ENCODE measurements at regions not wholly inside any gene's neighbourhood (a gene's known extent, or its start where the extent isn't known, plus 50 kb on each side); places are given as distances from the start of the nearest gene placed in this dataset.

DNA sequence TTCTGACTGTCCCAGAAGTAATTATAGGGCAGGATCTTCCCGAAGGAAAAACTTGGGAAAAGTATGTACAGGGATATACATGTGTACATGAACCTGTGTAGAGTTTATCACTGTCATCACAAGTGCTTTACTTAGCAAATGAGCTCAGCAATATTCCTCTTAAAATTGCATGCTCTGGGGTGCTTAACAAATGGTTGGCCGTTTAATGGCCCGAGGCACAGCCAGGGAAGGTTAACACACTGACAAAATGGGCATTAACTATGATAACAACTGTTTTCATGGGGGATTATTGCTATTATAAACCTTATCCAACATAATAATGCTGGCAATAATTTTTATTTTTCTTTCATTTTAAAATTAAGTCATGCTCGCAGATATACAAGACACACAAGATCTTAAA lies 459.3 kb downstream of the TUSC7 start (continued):
- no peak for TF ChIP-seq FOSL1 (IDR thresholded peaks at IDR 0.05; ENCODE audit: insufficient read depth, low read depth, low read length)

DNA sequence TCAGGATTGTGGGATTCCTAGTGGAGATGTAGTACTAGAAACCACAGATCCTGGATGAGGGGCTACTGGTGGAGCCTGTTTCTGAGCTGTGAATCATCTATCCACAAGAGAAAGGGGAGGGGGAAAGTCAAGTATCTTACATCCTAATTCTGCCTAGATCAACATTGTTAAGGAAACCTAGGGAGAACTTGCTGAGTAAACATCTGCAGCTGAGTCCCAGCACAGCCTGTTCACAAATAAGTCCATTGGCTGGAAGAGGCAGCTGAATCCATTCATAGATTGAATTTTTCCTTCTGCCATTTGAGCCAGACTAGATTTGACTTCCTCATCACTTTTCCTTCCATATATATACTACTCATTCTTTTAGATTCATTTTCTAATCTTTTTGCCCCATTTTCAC lies 460.5 kb downstream of the TUSC7 start:
- H4K91ac ChIP-seq (replicated peaks; ENCODE audit: insufficient read length, low read length), result no peak overlapping the region
- no peaks in the 10 kb centered on the region; a peak in 1 of 7 replicates for H3K4me1 ChIP-seq (replicated peaks in 1 of 4; ENCODE audit: control insufficient read depth in 3 of 4, insufficient read depth in 4 of 4, low read length in 3 of 4)
- H3K79me2 ChIP-seq (ENCODE audit: control insufficient read depth in 1 of 2, insufficient read depth in 2 of 2, low read length in 2 of 2), result no peaks in the 10 kb centered on the region
- DNase-seq (ENCODE audit: low read depth in 1 of 2, low spot score in 2 of 2) (no peak), FAIRE-seq (no peak)
- no peak overlapping the region for H3K4me2 ChIP-seq (ENCODE audit: insufficient read depth in 1 of 2, low read depth in 2 of 2, low read length in 2 of 2)
- H3K9me3 ChIP-seq (ENCODE audit: insufficient read depth in 2 of 2, low read depth in 1 of 2, low read length in 1 of 2), result no peaks in the 10 kb centered on the region
- H3K56ac ChIP-seq (replicated peaks; ENCODE audit: insufficient read length, low read depth, low read length), result no peak overlapping the region
- H4K20me1 ChIP-seq (replicated peaks in 1 of 2; ENCODE audit: control insufficient read depth in 1 of 2, insufficient read depth in 2 of 2, low read length in 2 of 2), result no peaks in the 10 kb centered on the region
- H3K79me1 ChIP-seq (ENCODE audit: low read depth, low read length), result no peaks in the 10 kb centered on the region
- no peak overlapping the region for H2AK5ac ChIP-seq (ENCODE audit: low read depth, low read length)
- H3K9ac ChIP-seq (replicated peaks in 1 of 4; ENCODE audit: extremely low read depth in 1 of 4, low read depth in 3 of 4, low read length in 3 of 4), result no peak overlapping the region
- no peak overlapping the region for H2BK12ac ChIP-seq (ENCODE audit: low read depth, low read length)
- H4K5ac ChIP-seq (ENCODE audit: insufficient read length, low read depth, low read length), result no peak overlapping the region
- H2BK120ac ChIP-seq (replicated peaks; ENCODE audit: low read depth, low read length), result no peak overlapping the region
- no peak overlapping the region for H3K4ac ChIP-seq (replicated peaks; ENCODE audit: insufficient read length, low read depth, low read length)
- H2BK15ac ChIP-seq (ENCODE audit: low read length), result no peak overlapping the region
- no peak overlapping the region for H3K27ac ChIP-seq (ENCODE audit: low read depth, low read length)
- H3K14ac ChIP-seq (ENCODE audit: insufficient read length), result no peak overlapping the region
- no peak overlapping the region for H3K18ac ChIP-seq (ENCODE audit: extremely low read depth, low read length)
- no peaks in the 10 kb centered on the region for H3K27me3 ChIP-seq (replicated peaks in 1 of 4; ENCODE audit: control insufficient read depth in 3 of 4, extremely low read depth in 1 of 4, insufficient read depth in 3 of 4, low read length in 3 of 4)
- no peak overlapping the region for H2BK20ac ChIP-seq (ENCODE audit: low read length)
- H3K36me3 ChIP-seq (ENCODE audit: control insufficient read depth in 2 of 4, insufficient read depth in 4 of 4, low read length in 3 of 4), result no peaks in the 10 kb centered on the region
- H2BK5ac ChIP-seq (ENCODE audit: low read depth, low read length), result no peak overlapping the region
- no peak overlapping the region for H2AFZ ChIP-seq (ENCODE audit: low read length)
- H3K23me2 ChIP-seq (ENCODE audit: low read depth, low read length), result no peaks in the 10 kb centered on the region
- no peak overlapping the region for H4K8ac ChIP-seq (ENCODE audit: extremely low read depth, insufficient read depth, low read length)
- no peak overlapping the region for H3K4me3 ChIP-seq (ENCODE audit: extremely low read depth in 1 of 4, insufficient read depth in 2 of 4, low read depth in 3 of 4, low read length in 4 of 4)
- CTCF ChIA-PET (ENCODE audit: partially characterized antibody), result no interaction called here
- H3K23ac ChIP-seq (ENCODE audit: insufficient read length), result no peak overlapping the region
- POLR2A ChIA-PET (ENCODE audit: partially characterized antibody), result no interaction called here
- TF ChIP-seq SP1 (IDR thresholded peaks at IDR 0.05; ENCODE audit: low read depth, low read length), result no peak
- no peak for TF ChIP-seq EZH2 (IDR thresholded peaks at IDR 0.05; ENCODE audit: low read depth, low read length, severe bottlenecking)
- no peak for TF ChIP-seq SUZ12 (IDR thresholded peaks at IDR 0.05; ENCODE audit: low read length)
- no peak for TF ChIP-seq CTBP2 (IDR thresholded peaks at IDR 0.05; ENCODE audit: borderline replicate concordance, insufficient read depth, insufficient read length, low read length)
- no peak for TF ChIP-seq RXRA (IDR thresholded peaks at IDR 0.05; ENCODE audit: insufficient read depth, low read depth, low read length)
- TF ChIP-seq CEBPB (IDR thresholded peaks at IDR 0.05; ENCODE audit: low read depth, low read length), result no peak
- TF ChIP-seq TCF12 (IDR thresholded peaks at IDR 0.05; ENCODE audit: low read depth, low read length), result no peak
- TF ChIP-seq KDM4A (IDR thresholded peaks at IDR 0.05; ENCODE audit: low read depth, low read length, severe bottlenecking), result no peak
- no peak for TF ChIP-seq SIRT6 (IDR thresholded peaks at IDR 0.05; ENCODE audit: low read length)
- TF ChIP-seq PHF8 (conservative IDR thresholded peaks at IDR 0.05; ENCODE audit: low read depth, low read length), result no peak
- TF ChIP-seq ZNF274 (IDR thresholded peaks at IDR 0.05; ENCODE audit: borderline replicate concordance, extremely low read depth, low read length), result no peak
- TF ChIP-seq GTF2F1 (IDR thresholded peaks at IDR 0.05; ENCODE audit: borderline replicate concordance, low read depth, low read length), result no peak
- TF ChIP-seq SP2 (IDR thresholded peaks at IDR 0.05; ENCODE audit: low read length), result no peak
- TF ChIP-seq NRF1 (IDR thresholded peaks at IDR 0.05; ENCODE audit: low read depth, low read length), result no peak
- TF ChIP-seq JUND (IDR thresholded peaks at IDR 0.05; ENCODE audit: low read length), result no peak
